ENCODE measurements at regions not wholly inside any gene's neighbourhood (a gene's known extent, or its start where the extent isn't known, plus 50 kb on each side); places are given as distances from the start of the nearest gene placed in this dataset.

DNA sequence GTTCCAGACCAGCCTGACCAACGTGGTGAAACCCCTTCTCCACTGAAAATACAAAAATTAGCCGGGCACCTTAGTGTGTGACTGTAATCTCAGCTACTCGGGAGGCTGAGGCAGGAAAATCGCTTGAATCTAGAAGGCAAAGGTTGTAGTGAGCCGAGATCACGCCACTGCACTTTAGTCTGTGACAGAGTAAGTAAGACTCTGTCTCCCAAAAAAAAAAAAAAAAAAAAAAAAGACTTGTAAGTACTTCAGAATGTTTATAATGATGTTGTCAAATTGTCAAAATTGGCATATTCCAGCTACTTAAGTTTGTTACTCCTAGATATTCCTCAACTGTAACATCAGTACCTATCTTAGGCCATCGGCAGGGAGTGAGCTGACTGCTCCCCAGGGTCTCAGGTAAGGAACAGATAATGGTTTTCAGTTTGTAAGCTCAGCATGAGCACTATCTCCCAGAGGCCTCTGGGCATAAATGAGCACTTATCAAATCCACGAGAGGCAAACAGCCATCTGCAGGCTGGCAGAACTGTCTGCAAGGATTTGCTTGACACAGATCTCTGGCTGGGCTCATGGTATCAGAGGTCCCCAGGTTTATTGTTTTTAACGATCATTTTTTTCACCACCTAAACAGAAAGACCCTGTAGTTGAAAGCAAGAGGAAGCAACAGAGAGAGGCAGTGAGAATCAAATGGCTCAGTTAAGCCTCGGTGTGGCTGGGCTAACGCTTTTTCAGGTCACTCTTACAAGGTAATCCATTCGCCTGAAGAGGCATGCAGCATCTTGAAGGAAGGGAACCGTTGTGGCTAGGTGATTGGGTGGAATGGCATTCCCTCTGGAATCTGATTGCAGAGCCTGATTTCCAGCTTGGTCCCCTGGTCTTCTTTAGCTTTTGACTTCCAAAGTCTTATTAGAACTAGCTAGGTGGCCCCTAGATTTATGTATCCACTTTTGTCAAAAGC, 115.9 kb downstream of the LY86 start:
- no peak for DNase-seq (ENCODE audit: low read depth)
- TF ChIP-seq, protein P1, sequence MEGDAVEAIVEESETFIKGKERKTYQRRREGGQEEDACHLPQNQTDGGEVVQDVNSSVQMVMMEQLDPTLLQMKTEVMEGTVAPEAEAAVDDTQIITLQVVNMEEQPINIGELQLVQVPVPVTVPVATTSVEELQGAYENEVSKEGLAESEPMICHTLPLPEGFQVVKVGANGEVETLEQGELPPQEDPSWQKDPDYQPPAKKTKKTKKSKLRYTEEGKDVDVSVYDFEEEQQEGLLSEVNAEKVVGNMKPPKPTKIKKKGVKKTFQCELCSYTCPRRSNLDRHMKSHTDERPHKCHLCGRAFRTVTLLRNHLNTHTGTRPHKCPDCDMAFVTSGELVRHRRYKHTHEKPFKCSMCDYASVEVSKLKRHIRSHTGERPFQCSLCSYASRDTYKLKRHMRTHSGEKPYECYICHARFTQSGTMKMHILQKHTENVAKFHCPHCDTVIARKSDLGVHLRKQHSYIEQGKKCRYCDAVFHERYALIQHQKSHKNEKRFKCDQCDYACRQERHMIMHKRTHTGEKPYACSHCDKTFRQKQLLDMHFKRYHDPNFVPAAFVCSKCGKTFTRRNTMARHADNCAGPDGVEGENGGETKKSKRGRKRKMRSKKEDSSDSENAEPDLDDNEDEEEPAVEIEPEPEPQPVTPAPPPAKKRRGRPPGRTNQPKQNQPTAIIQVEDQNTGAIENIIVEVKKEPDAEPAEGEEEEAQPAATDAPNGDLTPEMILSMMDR (IDR thresholded peaks at IDR 0.05; ENCODE audit: insufficient read depth, low read depth, low read length): no peak
- H3K4me3 ChIP-seq (ENCODE audit: low read depth, low read length): no peak overlapping the region

- DNase-seq (ENCODE audit: low read depth): no peak
- TF ChIP-seq, protein P1 (IDR thresholded peaks at IDR 0.05; ENCODE audit: insufficient read depth, low read depth, low read length): no peak
- H3K4me3 ChIP-seq (ENCODE audit: low read depth, low read length): no peak overlapping the region
Measured at GRCh38 chr6:6705061-6705425, 116.5 kb downstream of the LY86 start.

GRCh38 chr6:6705915-6706675, 117.6 kb downstream of the LY86 start:
- H3K4me3 ChIP-seq (ENCODE audit: low read depth, low read length): no peak overlapping the region
- TF ChIP-seq, protein P1 (IDR thresholded peaks at IDR 0.05; ENCODE audit: insufficient read depth, low read depth, low read length): no peak
- DNase-seq (ENCODE audit: low read depth): no peak

DNA sequence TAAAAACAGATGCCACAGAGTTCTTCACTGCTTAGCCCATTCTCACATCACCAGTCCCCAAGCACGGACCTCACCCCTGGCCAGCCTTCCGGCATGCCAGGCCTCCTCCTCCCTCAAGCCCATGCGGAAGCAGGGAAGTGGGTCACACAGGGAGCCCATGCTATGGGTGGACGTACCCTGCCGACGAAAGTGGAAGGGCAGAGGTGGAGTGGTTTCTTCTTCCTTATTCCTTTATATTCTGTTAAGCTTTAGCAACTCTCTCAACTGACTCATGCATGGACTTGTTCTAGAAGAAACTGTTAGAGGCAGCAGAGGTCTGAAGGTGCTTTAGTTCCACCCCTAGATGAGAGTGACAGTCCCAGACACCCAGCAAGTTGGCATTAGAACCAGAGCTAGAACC, 118.6 kb downstream of the LY86 start:
- H3K4me3 ChIP-seq (ENCODE audit: low read depth, low read length): no peak overlapping the region
- DNase-seq (ENCODE audit: low read depth): no peak
- TF ChIP-seq, protein P1 (IDR thresholded peaks at IDR 0.05; ENCODE audit: insufficient read depth, low read depth, low read length): no peak

DNA sequence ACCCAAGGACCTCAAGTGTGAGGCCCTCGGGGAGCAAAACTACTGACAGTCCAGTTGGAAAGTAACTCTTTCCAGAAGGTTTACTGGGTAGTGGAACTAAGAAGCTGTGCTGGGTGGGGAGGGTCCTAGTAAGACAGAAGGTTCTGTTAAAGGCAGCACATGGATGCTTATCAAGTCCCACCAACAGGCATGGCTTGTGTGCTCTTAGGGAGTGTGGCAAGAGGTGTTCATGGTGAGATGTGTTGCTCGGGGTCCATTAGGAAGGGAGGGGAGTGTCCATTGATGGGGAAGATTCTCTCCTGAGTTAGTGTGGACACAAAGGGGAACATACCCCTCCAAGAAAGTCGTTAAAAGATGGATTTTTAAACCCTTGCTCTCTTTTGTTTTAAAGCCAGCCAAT, 120.6 kb downstream of the LY86 start:
- no peak overlapping the region for H3K4me3 ChIP-seq (ENCODE audit: low read depth, low read length)
- DNase-seq (ENCODE audit: low read depth): no peak
- TF ChIP-seq, protein P1 (IDR thresholded peaks at IDR 0.05; ENCODE audit: insufficient read depth, low read depth, low read length): no peak

- H3K4me3 ChIP-seq (ENCODE audit: low read depth, low read length): no peak overlapping the region
- TF ChIP-seq, protein P1 (IDR thresholded peaks at IDR 0.05; ENCODE audit: insufficient read depth, low read depth, low read length): no peak
Measured at GRCh38 chr6:6711031-6711785, 122.7 kb downstream of the LY86 start.

More at GRCh38 chr6:6711031-6711785, 122.7 kb downstream of the LY86 start:
- no peak for DNase-seq (ENCODE audit: low read depth)

Measured in fibroblast of villous mesenchyme (primary cell).